GM12891 (cell line): ENCODE measurements at regions not wholly inside any gene's neighbourhood (a gene's known extent, or its start where the extent isn't known, plus 50 kb on each side); places are given as distances from the start of the nearest gene placed in this dataset.

Source experiments
- DNase-seq: peaks from one replicate; pipeline ENCODE4 v3.0.0; 2011; ENCODE audit warnings: low spot score; ENCODE audit not compliant: insufficient read length
- FAIRE-seq: peaks from 2 replicates; lab custom pipeline; 2011; peaks lifted over from hg19 to GRCh38; lab: Jason Lieb, UNC
- PAX5 ChIP-seq: IDR thresholded peaks from 2 replicates; pipeline ENCODE4 v1.6.1; 2011; ENCODE audit warnings: low read length, moderate library complexity, mild to moderate bottlenecking; ENCODE audit not compliant: insufficient read depth, severe bottlenecking
- POLR2A ChIP-seq: IDR thresholded peaks from 2 replicates; pipeline ENCODE4 v1.6.1; 2011; ENCODE audit warnings: low read depth, low read length, control low read depth
- POLR2AphosphoS5 ChIP-seq: IDR thresholded peaks from 2 replicates; pipeline ENCODE4 v1.6.1; 2011; ENCODE audit warnings: low read depth, low read length, control low read depth
- POU2F2 ChIP-seq: IDR thresholded peaks from 2 replicates; pipeline ENCODE4 v1.6.1; 2011; ENCODE audit warnings: low read depth, mild to moderate bottlenecking, control low read depth, low read length, moderate library complexity
- SPI1 ChIP-seq: IDR thresholded peaks from 2 replicates; pipeline ENCODE4 v1.6.1; 2011; ENCODE audit warnings: low read depth, low read length, control low read depth
- TAF1 ChIP-seq: IDR thresholded peaks from 2 replicates; pipeline ENCODE4 v1.6.1; 2011; ENCODE audit warnings: low read depth, low read length, control low read depth

DNA sequence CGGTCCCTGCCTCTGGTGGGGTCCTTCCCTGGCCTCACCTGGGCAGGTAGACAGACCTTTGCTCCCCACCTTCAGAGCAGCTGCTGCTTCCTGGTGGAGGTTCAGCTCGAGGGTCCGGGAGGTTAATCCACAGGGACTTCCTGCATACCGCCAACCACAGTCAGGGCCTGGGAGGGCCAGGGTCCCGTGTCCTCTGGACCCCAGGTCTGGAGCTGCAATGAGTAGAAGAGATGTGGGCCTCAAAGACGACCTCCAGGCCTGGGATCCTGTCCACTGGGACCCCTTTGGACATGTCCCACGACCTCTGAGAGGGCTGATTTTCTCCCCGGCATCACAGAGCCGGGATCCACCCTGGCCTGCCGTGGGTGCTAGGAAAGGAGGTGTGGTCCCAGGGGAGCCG lies 223.3 kb upstream of the TCERG1L start:
- no peak for DNase-seq
- FAIRE-seq: no peak
- TF ChIP-seq PAX5 (no peak), TAF1 (no peak), POLR2A (no peak), POU2F2 (no peak)

DNA sequence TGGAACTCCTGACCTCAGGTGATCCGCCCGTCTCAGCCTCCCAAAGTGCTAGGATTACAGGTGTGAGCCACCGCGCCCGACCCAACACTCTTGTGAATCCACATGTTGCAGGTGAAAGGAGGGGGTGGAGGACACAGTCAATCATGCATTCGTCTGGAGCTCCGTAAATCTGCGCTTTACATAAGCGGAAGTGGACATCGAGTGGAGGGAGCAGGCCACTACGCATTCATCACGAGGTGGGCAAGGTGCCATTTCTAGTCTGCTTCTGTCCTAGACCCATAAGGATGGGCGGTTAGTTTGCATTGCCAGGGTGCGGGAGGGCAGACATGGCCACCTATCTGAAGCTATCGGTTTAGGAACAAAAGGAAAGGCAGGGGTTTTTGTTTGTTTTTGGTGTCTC lies 225.2 kb upstream of the TCERG1L start:
- DNase-seq: no peak
- FAIRE-seq: no peak
- no peak for TF ChIP-seq PAX5
- no peak for TF ChIP-seq POLR2A
- no peak for TF ChIP-seq POLR2AphosphoS5
- no peak for TF ChIP-seq POU2F2
- no peak for TF ChIP-seq SPI1
- no peak for TF ChIP-seq TAF1

DNA sequence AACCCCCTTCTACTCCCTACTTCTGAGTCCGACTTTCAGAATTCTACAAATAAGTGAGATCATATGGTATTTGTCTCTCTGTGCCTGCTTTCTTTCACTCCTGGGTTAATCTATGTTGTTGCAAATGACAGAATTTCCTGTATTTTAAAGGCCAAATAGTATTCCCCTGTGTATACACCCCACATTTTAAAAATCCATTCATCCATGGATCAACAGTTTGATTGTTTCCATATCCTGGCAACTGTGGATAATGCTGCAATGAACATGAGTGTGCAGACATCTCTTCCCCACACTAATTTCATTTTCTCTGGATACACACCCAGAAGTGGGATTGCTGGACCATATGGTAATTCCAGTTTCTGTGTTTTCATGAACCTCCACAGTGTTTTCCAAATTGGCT lies 225.8 kb upstream of the TCERG1L start:
- TF ChIP-seq POLR2A (no peak), PAX5 (no peak), POLR2AphosphoS5 (no peak), TAF1 (no peak), POU2F2 (no peak), SPI1 (no peak)
- no peak for FAIRE-seq
- no peak for DNase-seq

DNA sequence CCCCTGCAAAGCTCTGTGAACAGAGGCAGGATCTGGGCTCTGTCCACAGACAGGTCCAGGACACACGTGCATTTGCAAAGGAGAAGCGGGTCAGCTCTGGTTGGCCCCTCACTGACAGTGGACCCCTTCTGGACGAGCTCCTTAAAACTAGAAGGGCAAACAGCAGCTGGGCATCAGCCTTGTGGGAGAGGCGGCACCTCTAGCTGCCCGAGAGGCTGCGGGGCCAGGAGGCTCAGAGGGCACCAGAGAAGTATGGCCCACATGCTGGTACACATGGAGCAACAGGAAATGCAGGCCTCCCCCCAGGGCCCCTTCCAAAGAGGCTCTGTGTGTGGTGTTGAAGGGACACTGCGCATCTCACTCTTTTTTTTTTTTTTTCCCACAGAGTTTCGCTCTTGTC lies 233.0 kb upstream of the TCERG1L start:
- DNase-seq: no peak
- no peak for FAIRE-seq
- no peak for TF ChIP-seq TAF1
- TF ChIP-seq POLR2AphosphoS5: no peak
- TF ChIP-seq POLR2A: no peak
- no peak for TF ChIP-seq PAX5
- no peak for TF ChIP-seq POU2F2
- no peak for TF ChIP-seq SPI1

DNA sequence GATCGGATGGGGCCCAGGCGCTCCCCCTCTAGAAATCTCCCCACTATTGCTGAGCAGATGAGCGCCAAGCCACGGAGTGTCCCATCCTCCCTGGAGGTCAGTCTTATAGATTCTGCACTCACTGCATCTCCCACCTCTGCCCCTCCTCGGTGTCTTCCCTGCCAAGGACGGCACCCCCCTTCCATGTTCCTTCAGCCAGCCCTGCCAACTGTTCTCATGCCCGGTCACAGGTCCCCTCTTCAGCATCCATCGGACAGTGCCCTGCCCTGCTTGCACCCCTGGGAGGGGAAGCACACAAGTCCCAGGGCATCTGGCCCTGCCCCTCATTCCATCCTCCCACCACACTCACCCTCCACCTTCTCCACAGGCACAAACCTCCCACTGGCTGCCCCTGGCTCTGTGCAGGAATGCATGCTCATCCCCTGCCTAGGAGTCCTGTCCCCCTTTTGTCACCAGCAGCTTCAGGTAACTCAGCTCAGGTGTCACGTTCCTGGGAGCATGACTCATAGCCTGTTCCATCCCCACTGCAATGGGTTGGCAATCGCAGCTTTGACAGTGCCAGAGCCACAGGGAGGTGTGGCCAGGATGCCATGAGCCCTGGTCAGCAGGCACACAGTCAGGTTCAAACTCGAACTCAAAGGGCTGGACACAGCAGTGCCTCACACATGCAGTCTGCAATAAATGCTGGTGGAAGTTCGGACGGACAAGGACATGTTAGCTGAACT lies 234.7 kb upstream of the TCERG1L start:
- FAIRE-seq: no peak
- no peak for DNase-seq
- TF ChIP-seq PAX5 (no peak), POLR2A (no peak), POU2F2 (no peak), TAF1 (no peak), SPI1 (no peak), POLR2AphosphoS5 (no peak)

DNA sequence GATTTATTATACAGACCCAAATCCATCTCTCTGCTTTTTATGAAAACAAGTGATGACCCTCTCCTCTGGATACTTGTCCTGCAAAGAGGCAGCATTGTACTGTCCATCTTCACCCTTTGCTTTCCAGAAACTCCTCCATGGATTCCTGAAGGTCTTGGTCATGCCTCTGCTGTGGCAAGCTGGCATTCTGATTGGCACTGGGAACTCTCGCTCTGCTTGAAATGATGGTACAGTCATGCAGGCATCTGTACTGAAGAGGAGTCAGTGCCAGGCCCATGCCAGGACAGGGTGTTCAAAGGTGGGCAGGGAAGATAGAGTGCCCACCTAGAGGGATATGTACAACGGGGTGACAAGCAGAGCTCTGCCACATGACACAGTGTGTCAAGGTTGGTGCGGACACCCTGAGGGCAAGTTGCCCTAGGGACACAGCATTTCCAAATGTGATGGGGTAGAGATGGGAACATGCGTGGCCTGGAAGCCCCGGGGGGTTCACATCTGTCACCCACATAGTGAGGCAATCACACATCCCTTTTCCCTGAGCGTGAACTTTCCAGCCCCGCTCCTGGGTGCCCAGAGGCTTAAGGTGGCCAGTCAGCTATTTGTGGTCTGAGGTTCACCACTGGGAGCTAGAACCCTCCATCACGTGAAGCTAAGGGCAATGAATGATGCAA lies 235.7 kb upstream of the TCERG1L start:
- DNase-seq: no peak
- no peak for TF ChIP-seq PAX5
- no peak for TF ChIP-seq POLR2A
- no peak for TF ChIP-seq TAF1
- TF ChIP-seq POU2F2: no peak
- no peak for TF ChIP-seq SPI1
- no peak for TF ChIP-seq POLR2AphosphoS5
- no peak for FAIRE-seq

DNA sequence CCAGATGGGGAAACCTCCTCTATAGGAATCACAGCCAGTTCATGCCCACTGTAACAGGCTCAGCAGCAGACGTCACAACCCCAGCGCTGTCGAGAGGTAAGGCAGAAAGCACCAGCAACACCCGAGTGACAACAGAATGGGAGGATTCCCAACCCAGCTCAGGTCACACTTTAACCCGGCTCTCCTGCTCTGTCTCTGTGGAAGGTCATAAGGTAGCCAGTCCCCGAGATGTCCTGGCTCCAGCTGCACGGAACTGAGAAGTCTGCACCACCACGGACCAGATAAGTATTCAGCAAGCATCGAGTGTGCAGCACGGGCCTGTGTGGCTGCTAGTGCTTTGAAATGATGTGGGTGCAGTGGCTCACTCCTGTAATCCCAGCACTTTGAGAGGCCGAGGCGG lies 236.7 kb upstream of the TCERG1L start:
- DNase-seq (no peak), FAIRE-seq (no peak)
- no peak for TF ChIP-seq PAX5
- TF ChIP-seq TAF1: no peak
- TF ChIP-seq POLR2AphosphoS5: no peak
- no peak for TF ChIP-seq POU2F2
- TF ChIP-seq POLR2A: no peak
- no peak for TF ChIP-seq SPI1

DNA sequence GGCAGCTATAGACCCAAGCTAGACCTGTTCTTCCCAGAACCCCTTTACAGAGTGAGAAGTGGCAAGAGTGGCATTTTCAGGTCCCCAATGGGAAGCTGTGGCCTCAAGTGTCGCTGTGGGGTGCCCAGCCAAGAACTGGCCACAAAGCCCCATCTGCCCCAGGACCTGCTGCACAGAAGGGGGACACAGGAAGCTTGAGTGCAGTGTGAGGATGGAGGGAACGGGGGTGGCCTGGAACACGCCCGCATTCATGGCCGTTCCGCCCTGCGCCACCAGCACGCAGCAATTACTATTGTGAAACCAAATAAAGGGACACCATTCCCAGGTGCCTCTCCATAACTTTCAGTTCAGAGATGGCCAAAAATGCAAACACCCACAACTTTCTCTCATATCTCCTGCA lies 237.6 kb upstream of the TCERG1L start:
- no peak for DNase-seq
- TF ChIP-seq PAX5 (no peak), POLR2AphosphoS5 (no peak), SPI1 (no peak), TAF1 (no peak), POU2F2 (no peak), POLR2A (no peak)
- FAIRE-seq: no peak

DNA sequence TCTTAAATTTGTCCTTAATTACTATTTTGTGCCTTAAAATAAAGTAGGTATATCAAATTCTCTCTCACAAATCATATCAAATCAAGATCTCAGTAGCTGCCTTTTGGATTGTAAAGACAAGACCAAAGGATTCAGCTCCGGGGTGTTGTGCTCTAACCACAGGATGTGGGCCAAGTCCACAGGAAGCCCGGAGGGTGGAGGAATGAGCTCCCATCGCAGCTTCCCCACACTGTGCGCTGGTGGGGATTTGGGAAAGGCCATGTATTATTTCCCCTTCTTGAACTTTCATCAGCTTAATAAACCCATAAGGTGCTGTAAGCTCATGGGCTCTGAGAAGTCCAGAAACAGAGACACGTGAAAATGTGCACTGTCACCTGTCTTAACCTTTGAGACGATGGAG lies 241.6 kb upstream of the TCERG1L start:
- TF ChIP-seq POLR2AphosphoS5 (no peak), PAX5 (no peak), TAF1 (no peak), SPI1 (no peak), POU2F2 (no peak), POLR2A (no peak)
- DNase-seq (no peak), FAIRE-seq (no peak)

DNA sequence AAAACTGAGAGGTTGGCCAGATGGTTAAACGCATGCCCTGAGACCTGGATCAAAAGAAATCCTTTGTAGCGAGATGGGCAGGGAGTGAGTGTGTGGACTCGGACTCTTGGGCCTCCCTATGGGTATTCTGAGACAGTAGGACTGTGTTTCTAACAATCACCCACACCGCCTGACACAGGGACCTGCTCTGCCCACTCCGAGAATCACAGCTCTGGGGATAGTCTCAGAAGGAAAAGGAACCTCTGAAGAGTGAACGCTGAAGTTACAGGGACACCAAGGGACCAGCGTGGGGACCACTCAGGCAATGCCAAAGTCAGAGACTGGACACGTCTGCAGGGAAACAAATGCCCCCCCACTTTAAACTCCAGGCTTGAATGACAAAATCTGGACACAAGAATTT lies 242.1 kb upstream of the TCERG1L start:
- TF ChIP-seq PAX5 (no peak), POU2F2 (no peak), SPI1 (no peak), TAF1 (no peak), POLR2AphosphoS5 (no peak), POLR2A (no peak)
- FAIRE-seq (no peak), DNase-seq (no peak)
